ES-I3 (cell line): ENCODE measurements at regions not wholly inside any gene's neighbourhood (a gene's known extent, or its start where the extent isn't known, plus 50 kb on each side); places are given as distances from the start of the nearest gene placed in this dataset.
"Not testable (repeated sequence)": the region's sequence is repeated elsewhere in the genome, so short reads cannot be mapped to it uniquely, and the experiment has no call there.

Source experiments
- H3K36me3 ChIP-seq: 2 replicates; pipeline ENCODE4 v1.6.1; 2013; ENCODE audit warnings: mild to moderate bottlenecking, low read length, control low read depth, moderate library complexity; ENCODE audit not compliant: insufficient read depth
- H3K4me1 ChIP-seq: 2 replicates; pipeline ENCODE4 v1.6.1; 2013; ENCODE audit warnings: mild to moderate bottlenecking, control low read depth, low read length; ENCODE audit not compliant: insufficient read depth
- H3K9ac ChIP-seq: 2 replicates; pipeline ENCODE4 v1.6.1; 2013; ENCODE audit warnings: low read depth, mild to moderate bottlenecking, low read length, moderate library complexity
- H3K9me3 ChIP-seq: 2 replicates; pipeline ENCODE4 v1.6.1; 2013; ENCODE audit warnings: mild to moderate bottlenecking, low read length, moderate library complexity; ENCODE audit not compliant: control insufficient read depth, insufficient read depth

GRCh38 chr3:174365796-174366195 lies 493.3 kb upstream of the NAALADL2 start:
- Histone ChIP-seq H3K4me1 (no peaks in the 10 kb centered on the region), H3K9me3 (peaks cover 5% of the 10 kb centered on the region; the same call in 1 of the 2 replicates), H3K36me3 (no peaks in the 10 kb centered on the region), H3K9ac (no peak overlapping the region)

GRCh38 chr3:174366904-174367303 lies 492.2 kb upstream of the NAALADL2 start:
- H3K36me3 ChIP-seq, H3K9me3 ChIP-seq, H3K9ac ChIP-seq, H3K4me1 ChIP-seq: not testable (repeated sequence)

DNA sequence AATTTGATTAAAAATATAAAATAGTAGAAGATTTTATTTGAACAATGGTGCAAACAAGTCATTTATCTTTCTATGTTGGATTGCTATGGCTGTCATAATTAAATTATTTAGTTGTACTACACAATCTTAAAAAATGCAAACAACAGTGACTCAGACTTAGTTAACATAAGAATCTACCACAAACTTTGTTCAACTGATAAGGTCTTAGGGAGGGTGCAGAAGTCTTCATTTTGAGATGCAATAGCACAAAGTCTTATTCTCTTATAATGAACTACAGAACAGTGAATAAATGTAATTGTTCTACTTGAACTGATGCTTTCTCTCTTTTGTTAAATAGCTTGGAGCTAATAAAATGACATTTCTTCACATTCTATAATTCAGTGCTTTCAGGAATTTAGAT lies 482.8 kb upstream of the NAALADL2 start:
- H3K9me3 ChIP-seq = no peaks in the 10 kb centered on the region
- no peaks in the 10 kb centered on the region for H3K4me1 ChIP-seq
- no peak overlapping the region for H3K9ac ChIP-seq
- H3K36me3 ChIP-seq = no peaks in the 10 kb centered on the region

- no peaks in the 10 kb centered on the region for H3K9me3 ChIP-seq
- no peaks in the 10 kb centered on the region for H3K4me1 ChIP-seq
- no peaks in the 10 kb centered on the region for H3K36me3 ChIP-seq
- no peak overlapping the region for H3K9ac ChIP-seq
Measured at GRCh38 chr3:174377096-174377495, 482.0 kb upstream of the NAALADL2 start.

- no peaks in the 10 kb centered on the region for H3K36me3 ChIP-seq
- no peak overlapping the region for H3K9ac ChIP-seq
- H3K4me1 ChIP-seq = no peaks in the 10 kb centered on the region
- H3K9me3 ChIP-seq = no peaks in the 10 kb centered on the region
Measured at GRCh38 chr3:174377684-174378083, 481.4 kb upstream of the NAALADL2 start.

- Histone ChIP-seq H3K4me1 (no peaks in the 10 kb centered on the region), H3K36me3 (no peaks in the 10 kb centered on the region), H3K9ac (no peak overlapping the region), H3K9me3 (peaks cover 2% of the 10 kb centered on the region; the same call in 1 of the 2 replicates)
Measured at GRCh38 chr3:174382878-174383277, 476.3 kb upstream of the NAALADL2 start.

GRCh38 chr3:174387736-174388135 lies 471.4 kb upstream of the NAALADL2 start:
- Histone ChIP-seq H3K9me3 (peaks cover 15% of the 10 kb centered on the region), H3K36me3 (no peaks in the 10 kb centered on the region)

DNA sequence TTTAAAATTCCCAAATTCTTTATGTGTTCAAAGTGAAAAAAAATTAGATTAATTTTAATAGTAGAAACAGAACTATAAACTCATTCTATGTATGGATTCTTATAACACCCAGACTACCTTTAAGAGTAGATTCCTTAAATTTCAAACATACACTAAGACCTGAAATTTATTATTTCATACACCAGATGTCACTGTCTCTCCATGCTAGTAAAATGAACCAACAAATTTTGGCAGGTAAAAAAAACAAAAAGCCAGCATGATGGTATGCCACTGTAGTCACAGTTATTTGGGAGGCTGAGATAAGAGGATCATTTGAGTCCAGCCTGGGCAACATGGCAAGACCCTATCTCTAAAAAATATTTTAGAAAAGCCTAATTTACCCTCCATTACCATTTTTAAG lies 461.3 kb upstream of the NAALADL2 start:
- Histone ChIP-seq H3K4me1 (no peaks in the 10 kb centered on the region), H3K9ac (no peak overlapping the region), H3K36me3 (no peaks in the 10 kb centered on the region), H3K9me3 (no peaks in the 10 kb centered on the region)

More at GRCh38 chr3:174387736-174388135, 471.4 kb upstream of the NAALADL2 start:
- Histone ChIP-seq H3K4me1 (no peaks in the 10 kb centered on the region), H3K9ac (no peak overlapping the region)

DNA sequence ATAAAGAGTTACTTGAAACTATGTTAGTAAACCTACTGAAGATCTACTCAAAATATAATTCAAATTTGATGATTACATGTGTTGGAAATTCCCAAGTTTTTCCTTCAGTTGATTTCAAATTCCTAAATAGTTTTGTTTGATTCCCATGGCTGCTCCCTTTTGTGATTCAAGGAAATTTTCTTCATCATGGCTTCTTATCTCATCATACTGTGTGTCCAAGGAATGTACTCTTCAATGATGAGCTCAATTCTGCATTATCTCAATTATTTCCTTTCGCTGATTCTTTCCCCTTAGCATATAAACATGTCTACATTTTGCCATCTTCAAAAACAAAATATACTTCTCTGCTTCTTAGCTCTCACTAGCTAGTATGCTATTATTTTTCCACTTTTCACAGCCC lies 460.4 kb upstream of the NAALADL2 start:
- H3K9ac ChIP-seq = no peak overlapping the region
- H3K4me1 ChIP-seq = no peaks in the 10 kb centered on the region
- no peaks in the 10 kb centered on the region for H3K36me3 ChIP-seq
- no peaks in the 10 kb centered on the region for H3K9me3 ChIP-seq

DNA sequence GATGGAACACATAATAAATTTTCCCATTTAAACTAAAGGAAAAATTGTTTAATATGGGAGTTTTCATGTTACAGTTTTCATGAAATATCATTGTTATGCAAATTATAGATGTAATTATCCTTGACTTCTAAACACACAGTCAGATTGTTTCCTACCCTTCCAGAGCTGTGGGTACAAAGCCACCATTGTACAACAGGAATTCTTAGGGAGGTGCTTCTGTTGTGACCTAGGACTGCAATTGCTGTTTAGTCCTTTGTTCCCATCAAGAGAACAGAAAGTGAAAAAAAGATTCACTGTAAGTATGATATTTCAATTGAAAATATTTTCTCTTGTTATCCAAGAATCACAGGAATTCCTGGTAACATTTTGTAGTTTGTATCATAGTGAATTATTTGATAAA lies 455.3 kb upstream of the NAALADL2 start:
- no peaks in the 10 kb centered on the region for H3K36me3 ChIP-seq
- H3K4me1 ChIP-seq = no peaks in the 10 kb centered on the region
- peaks cover 2% of the 10 kb centered on the region; the same call in 1 of the 2 replicates for H3K9me3 ChIP-seq
- H3K9ac ChIP-seq = no peak overlapping the region

DNA sequence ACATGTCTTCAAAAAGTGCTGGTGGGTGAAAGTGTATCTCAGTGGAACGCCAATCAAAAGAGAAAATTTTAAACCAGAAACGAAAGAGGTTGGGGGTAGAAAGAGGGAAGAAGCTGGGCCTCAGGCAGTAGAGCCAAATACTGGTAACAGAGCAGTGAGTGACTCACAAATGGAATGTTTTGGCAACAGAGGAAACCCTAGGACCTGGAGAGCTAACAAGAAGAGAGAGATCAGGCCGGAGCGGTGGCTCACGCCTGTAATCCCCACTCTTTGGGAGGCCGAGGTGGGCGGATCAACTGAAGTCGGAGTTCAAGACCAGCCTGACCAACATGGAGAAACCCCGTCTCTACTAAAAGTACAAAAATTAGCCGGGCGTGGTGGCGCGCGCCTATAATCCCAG lies 450.8 kb upstream of the NAALADL2 start:
- no peak overlapping the region for H3K9ac ChIP-seq
- no peaks in the 10 kb centered on the region for H3K36me3 ChIP-seq
- H3K4me1 ChIP-seq = peaks cover 9% of the 10 kb centered on the region; the same call in 1 of the 2 replicates
- H3K9me3 ChIP-seq = peaks cover 2% of the 10 kb centered on the region; the same call in 1 of the 2 replicates

DNA sequence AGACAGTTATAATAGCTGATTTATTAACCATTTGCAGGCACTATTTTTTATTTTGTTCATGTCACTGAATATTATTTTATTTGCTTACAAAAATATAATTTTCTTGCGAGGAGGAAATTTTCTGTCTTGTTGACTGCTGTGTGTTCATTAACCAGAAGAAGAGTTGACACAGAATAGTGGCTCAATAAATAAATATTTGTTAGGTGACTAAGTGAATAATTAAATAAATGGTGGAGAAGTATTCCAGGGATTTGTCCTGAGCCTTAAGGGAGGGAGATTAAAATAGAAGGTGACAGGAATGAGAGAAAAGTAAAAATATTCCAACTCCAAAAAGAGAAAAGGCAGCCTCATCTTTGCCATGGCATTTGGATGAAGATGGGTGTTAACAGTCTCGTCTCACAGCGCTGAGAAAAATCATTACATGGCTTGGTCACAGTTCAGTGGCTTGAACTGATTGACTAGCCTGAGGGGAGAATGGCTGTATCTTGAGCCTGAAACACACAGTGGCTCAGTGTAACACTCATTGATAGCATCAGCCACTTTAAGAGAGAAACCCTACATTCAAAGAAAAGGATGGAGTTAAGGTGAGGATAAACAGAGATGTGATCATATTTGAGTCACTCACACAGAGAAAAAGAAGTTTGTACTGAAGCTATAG lies 449.9 kb upstream of the NAALADL2 start:
- Histone ChIP-seq H3K4me1 (peaks cover 15% of the 10 kb centered on the region), H3K9me3 (peaks cover 2% of the 10 kb centered on the region; the same call in 1 of the 2 replicates), H3K9ac (no peak overlapping the region), H3K36me3 (no peaks in the 10 kb centered on the region)

- Histone ChIP-seq H3K4me1 (peaks cover 15% of the 10 kb centered on the region), H3K36me3 (no peaks in the 10 kb centered on the region), H3K9ac (no peak overlapping the region), H3K9me3 (no peaks in the 10 kb centered on the region)
Measured at GRCh38 chr3:174413062-174413912, 445.8 kb upstream of the NAALADL2 start.

- Histone ChIP-seq H3K9me3 (no peaks in the 10 kb centered on the region), H3K4me1 (peaks cover 15% of the 10 kb centered on the region), H3K9ac (no peak overlapping the region), H3K36me3 (no peaks in the 10 kb centered on the region)
Measured at GRCh38 chr3:174414902-174415301, 444.2 kb upstream of the NAALADL2 start.

- Histone ChIP-seq H3K9ac (no peak overlapping the region), H3K9me3 (no peaks in the 10 kb centered on the region), H3K4me1 (peaks cover 8% of the 10 kb centered on the region), H3K36me3 (no peaks in the 10 kb centered on the region)
Measured at GRCh38 chr3:174417573-174417972, 441.6 kb upstream of the NAALADL2 start.
